RWPE1 (cell line): ENCODE measurements at regions not wholly inside any gene's neighbourhood (a gene's known extent, or its start where the extent isn't known, plus 50 kb on each side); places are given as distances from the start of the nearest gene placed in this dataset.

Source experiments
- CTCF ChIA-PET: fragments of 350-600 bp; sonication (Branson Sonifier 250); formaldehyde crosslinking; extraction: SDS; loops from one replicate; lab custom pipeline; 2021; lab: Yijun Ruan, JAX
- POLR2A ChIA-PET: fragments of 400-600 bp; formaldehyde crosslinking; extraction: SDS; loops from one replicate; lab custom pipeline; 2020; ENCODE audit warnings: antibody characterized with exemption; ENCODE audit not compliant: low non-redundant PET; lab: Yijun Ruan, JAX
- DNase-seq: peaks from one replicate; pipeline ENCODE4 v3.0.0; 2012; ENCODE audit warnings: low spot score
- H3K27ac ChIP-seq: fragments of 450-650 bp; 2 replicates; pipeline ENCODE4 v1.5.1; 2017
- CTCF ChIP-seq: fragments of 450-650 bp; conservative IDR thresholded peaks from 2 replicates; pipeline ENCODE4 v1.5.1; 2017; ENCODE audit warnings: low read depth, mild to moderate bottlenecking

- CTCF ChIA-PET = no interaction called here
- TF ChIP-seq CTCF = no peak
- DNase-seq = no peak
- POLR2A ChIA-PET = no interaction called here
- H3K27ac ChIP-seq = no peak overlapping the region
Measured at GRCh38 chr1:229124116-229124515, 146.8 kb upstream of the RAB4A start.

DNA sequence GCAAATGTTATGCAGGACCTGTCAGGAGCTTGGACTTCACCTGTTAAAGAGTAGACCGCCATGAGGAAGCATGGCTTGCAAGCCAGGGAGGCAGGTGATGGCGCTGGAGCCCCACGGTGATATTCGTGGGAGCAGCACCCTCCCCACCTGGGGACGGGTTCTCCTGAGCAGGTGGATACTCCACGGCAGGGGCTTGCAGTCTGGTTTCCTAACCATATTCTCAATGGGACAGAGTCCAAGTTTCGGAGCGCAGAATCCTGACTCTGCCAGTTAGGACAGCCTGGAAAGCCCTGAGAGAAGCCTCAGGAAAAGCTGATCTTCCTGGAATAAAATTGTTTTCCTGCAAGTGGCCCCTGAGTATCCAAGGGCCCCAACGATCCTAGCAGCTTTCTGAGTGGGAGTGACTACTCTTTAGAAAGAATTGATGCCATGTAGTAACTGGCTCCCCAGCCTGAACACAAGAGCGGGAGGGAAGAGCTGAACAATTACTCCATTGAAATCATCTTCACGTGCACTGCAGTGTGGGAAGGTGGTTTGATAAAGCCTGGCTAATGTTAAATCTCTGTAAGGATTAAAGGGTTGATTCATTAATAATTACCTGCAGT is 146.3 kb upstream of the RAB4A start:
- no peak for TF ChIP-seq CTCF
- no peak overlapping the region for H3K27ac ChIP-seq
- ChIA-PET CTCF (no interaction called here), POLR2A (no interaction called here)
- no peak for DNase-seq

DNA sequence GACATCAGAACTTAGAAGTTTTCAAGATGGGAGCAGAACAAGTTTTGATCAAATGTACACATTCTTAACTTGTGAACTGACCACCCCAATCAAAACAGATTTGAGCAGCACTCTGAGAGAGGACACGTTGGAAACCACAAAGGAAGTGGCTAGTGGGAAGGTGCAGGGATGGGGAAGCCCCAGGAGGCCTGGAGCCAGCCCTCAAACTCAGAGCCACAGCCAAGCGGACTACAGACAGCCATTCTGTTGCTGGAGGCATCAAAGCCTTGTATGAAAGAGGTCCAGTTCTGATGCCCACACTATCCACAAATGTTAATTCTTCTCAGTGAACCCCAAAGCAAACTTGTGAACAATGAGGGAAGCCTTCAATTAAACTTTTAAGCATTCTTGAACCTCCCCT is 143.6 kb upstream of the RAB4A start:
- ChIA-PET CTCF (no interaction called here), POLR2A (no interaction called here)
- DNase-seq = no peak
- no peak for TF ChIP-seq CTCF
- H3K27ac ChIP-seq = no peak overlapping the region

DNA sequence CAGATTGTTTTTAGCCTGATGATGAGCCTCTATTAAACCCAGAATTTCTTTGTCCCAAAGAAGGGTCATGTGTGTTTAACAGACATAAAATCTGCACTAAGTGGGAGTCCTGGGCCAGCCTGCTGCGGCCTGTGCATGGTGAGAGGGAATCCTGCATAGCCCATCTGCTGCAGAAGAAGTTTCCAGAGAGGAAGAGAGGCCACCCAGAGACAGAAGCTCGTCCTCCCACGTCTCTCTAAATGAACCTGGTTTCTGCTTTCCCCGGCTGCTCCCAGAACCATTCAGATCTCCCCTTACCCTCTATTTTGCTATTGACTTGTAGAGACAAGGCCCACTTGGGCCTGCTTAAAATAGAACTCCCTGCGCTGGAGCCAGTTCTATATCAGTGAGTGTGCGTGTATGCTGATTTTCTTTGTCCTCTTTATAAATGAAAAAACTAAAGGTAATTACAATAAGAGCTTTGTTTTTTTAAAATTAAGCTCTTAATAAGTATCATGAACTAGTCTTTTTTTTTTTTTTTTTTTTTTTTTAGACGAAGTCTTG is 142.8 kb upstream of the RAB4A start:
- H3K27ac ChIP-seq = no peak overlapping the region
- ChIA-PET POLR2A (interaction anchor here (0.7 kb wide), 1 partner anchor 977 kb away, joined by 10 read pairs; no protein-coding TSS in a partner anchor), CTCF (interaction anchor here (0.7 kb wide), 1 partner anchor 221 kb away, joined by 7 read pairs; no protein-coding TSS in a partner anchor)
- DNase-seq = no peak
- TF ChIP-seq CTCF = no peak

DNA sequence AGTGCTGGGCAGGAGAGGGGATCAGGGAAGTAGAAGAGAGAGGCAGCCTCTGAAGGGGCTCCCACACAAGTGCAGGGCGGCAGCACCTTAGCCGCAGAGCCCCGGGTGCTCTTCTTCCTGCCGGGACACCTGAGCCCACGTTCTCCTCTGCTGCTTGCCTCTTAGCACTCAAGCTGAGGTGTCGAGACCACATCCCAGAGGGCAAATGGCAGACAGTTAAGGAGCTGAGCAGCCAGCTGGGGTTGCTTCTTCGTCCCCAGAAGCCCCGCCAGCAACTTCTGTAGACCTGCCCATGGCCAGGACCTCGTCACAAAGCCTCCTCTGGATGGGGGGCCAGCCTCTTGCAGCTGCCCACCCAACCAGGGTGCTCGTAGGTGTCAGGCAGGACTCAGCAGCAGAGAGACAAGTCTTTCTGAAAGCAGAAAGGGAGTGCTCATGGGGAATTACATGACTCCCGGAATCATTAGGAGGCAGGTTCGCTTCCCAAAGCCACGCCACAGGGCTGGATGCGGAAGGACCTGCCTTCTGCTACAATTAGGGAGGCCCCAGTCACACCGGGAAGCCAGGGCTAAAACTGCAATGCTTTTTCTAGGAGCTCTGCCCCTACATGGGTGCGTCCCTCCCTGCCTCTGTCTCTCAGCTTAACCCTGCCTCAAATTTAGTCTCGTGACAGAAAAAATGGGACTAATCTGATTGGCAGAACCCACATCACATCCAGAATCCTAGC is 141.4 kb upstream of the RAB4A start:
- TF ChIP-seq CTCF = no peak
- no peak for DNase-seq
- POLR2A ChIA-PET = no interaction called here
- H3K27ac ChIP-seq = no peak overlapping the region
- CTCF ChIA-PET = no interaction called here

GRCh38 chr1:229130028-229130668 is 140.8 kb upstream of the RAB4A start:
- no peak for TF ChIP-seq CTCF
- CTCF ChIA-PET = interaction anchor here (0.7 kb wide), 2 partner anchors 14 to 254 kb away, joined by 3 to 5 read pairs; no protein-coding TSS in a partner anchor
- H3K27ac ChIP-seq = no peak overlapping the region
- POLR2A ChIA-PET = no interaction called here
- no peak for DNase-seq
